Neural progenitor cell (in vitro differentiated cells): ENCODE measurements at regions not wholly inside any gene's neighbourhood (a gene's known extent, or its start where the extent isn't known, plus 50 kb on each side); places are given as distances from the start of the nearest gene placed in this dataset.
"Not testable (repeated sequence)": the region's sequence is repeated elsewhere in the genome, so short reads cannot be mapped to it uniquely, and the experiment has no call there.

Experiments
- DNase-seq: peaks from one replicate; pipeline ENCODE4 v3.0.0-alpha.2; 2016; ENCODE audit warnings: low spot score
- H2AFZ ChIP-seq: fragments of 200-600 bp; sonication (generic); replicated peaks from 2 replicates; pipeline ENCODE4 v1.6.1; 2016; ENCODE audit warnings: antibody characterized with exemption
- H3F3A ChIP-seq: fragments of 200-600 bp; sonication (generic); 2 replicates; pipeline ENCODE4 v1.6.1; 2016; ENCODE audit warnings: antibody characterized with exemption, low read depth
- H3K27ac ChIP-seq: fragments of 200-600 bp; sonication (generic); 2 replicates; pipeline ENCODE4 v1.5.1; 2016; ENCODE audit warnings: mild to moderate bottlenecking
- H3K27me3 ChIP-seq: fragments of 200-600 bp; sonication (generic); 2 replicates; pipeline ENCODE4 v1.6.1; 2016; ENCODE audit warnings: mild to moderate bottlenecking, moderate library complexity
- H3K36me3 ChIP-seq: fragments of 200-600 bp; sonication (generic); 2 replicates; pipeline ENCODE4 v1.5.1; 2016
- H3K4me1 ChIP-seq: fragments of 200-600 bp; sonication (generic); 2 replicates; pipeline ENCODE4 v1.6.1; 2016; ENCODE audit warnings: mixed run types
- H3K4me2 ChIP-seq: fragments of 200-600 bp; sonication (generic); 2 replicates; pipeline ENCODE4 v1.6.1; 2016
- H3K4me3 ChIP-seq: fragments of 200-600 bp; sonication (generic); 2 replicates; pipeline ENCODE4 v1.5.1; 2016
- H3K79me2 ChIP-seq: fragments of 200-600 bp; sonication (generic); 2 replicates; pipeline ENCODE4 v1.6.1; 2016; ENCODE audit warnings: low read depth
- H3K9ac ChIP-seq: fragments of 200-600 bp; sonication (generic); 2 replicates; pipeline ENCODE4 v1.6.1; 2016
- H3K9me3 ChIP-seq: fragments of 200-600 bp; sonication (generic); 2 replicates; pipeline ENCODE4 v1.5.1; 2016; ENCODE audit warnings: low read depth
- H4K20me1 ChIP-seq: fragments of 200-600 bp; sonication (generic); 2 replicates; pipeline ENCODE4 v1.6.1; 2016; ENCODE audit warnings: low read depth
- H3K27ac Mint-ChIP-seq: 3 replicates; pipeline ENCODE4 v1.8.0; 2021; ENCODE audit warnings: mixed read lengths
- H3K27me3 Mint-ChIP-seq: 2 replicates; pipeline ENCODE4 v1.8.0; 2022; ENCODE audit warnings: low read depth, mild to moderate bottlenecking, inconsistent platforms, moderate library complexity, mixed read lengths; ENCODE audit not compliant: insufficient read depth
- H3K36me3 Mint-ChIP-seq: 3 replicates; pipeline ENCODE4 v1.8.0; 2021; ENCODE audit warnings: mixed read lengths
- H3K4me1 Mint-ChIP-seq: 3 replicates; pipeline ENCODE4 v1.8.0; 2021; ENCODE audit warnings: mixed read lengths
- H3K4me3 Mint-ChIP-seq: 3 replicates; pipeline ENCODE4 v1.8.0; 2021; ENCODE audit warnings: mild to moderate bottlenecking, moderate library complexity, mixed read lengths
- H3K9me3 Mint-ChIP-seq: 3 replicates; pipeline ENCODE4 v1.8.0; 2020; ENCODE audit warnings: mixed read lengths
- CTCF ChIP-seq: fragments of 200-600 bp; sonication (generic); IDR thresholded peaks from 2 replicates; pipeline ENCODE4 v1.5.1; 2017; ENCODE audit warnings: antibody characterized with exemption, mild to moderate bottlenecking
- EZH2 ChIP-seq: fragments of 200-600 bp; sonication (generic); IDR thresholded peaks from 2 replicates; pipeline ENCODE4 v1.6.1; 2017; ENCODE audit warnings: antibody characterized with exemption, mild to moderate bottlenecking, moderate library complexity
- EZH2phosphoT487 ChIP-seq: fragments of 200-600 bp; sonication (generic); IDR thresholded peaks from 2 replicates; pipeline ENCODE4 v1.6.1; 2017; ENCODE audit warnings: antibody characterized with exemption

- Histone ChIP-seq H3K27ac (no peak overlapping the region), H3K4me3 (no peak overlapping the region), H3K9me3 (no peaks in the 10 kb centered on the region), H4K20me1 (no peaks in the 10 kb centered on the region), H3K9ac (no peak overlapping the region), H3K27me3 (no peaks in the 10 kb centered on the region), H2AFZ (no peak overlapping the region), H3K4me1 (peaks cover 8% of the 10 kb centered on the region), H3K79me2 (no peaks in the 10 kb centered on the region), H3K4me2 (no peak overlapping the region), H3F3A (peaks cover 24% of the 10 kb centered on the region), H3K36me3 (no peaks in the 10 kb centered on the region)
- DNase-seq: no peak
- Mint-ChIP-seq H3K9me3 (peaks cover 11% of the 10 kb centered on the region), H3K4me3 (no peak overlapping the region), H3K27me3 (peaks cover 10% of the 10 kb centered on the region), H3K27ac (no peak overlapping the region), H3K36me3 (no peaks in the 10 kb centered on the region), H3K4me1 (peaks cover 11% of the 10 kb centered on the region)
- TF ChIP-seq EZH2phosphoT487 (no peak), CTCF (no peak), EZH2 (no peak)
These were observed 266.6 kb downstream of the MID1IP1 start for GRCh38 chrX:39067866-39068265.

- H3K9me3 ChIP-seq, H3K9ac ChIP-seq, H3K4me3 Mint-ChIP-seq, H3K4me1 ChIP-seq, H2AFZ ChIP-seq, H3K36me3 ChIP-seq, H3K27ac ChIP-seq, H3K27ac Mint-ChIP-seq, H3K79me2 ChIP-seq, H4K20me1 ChIP-seq, H3K4me2 ChIP-seq, H3K4me3 ChIP-seq, H3K36me3 Mint-ChIP-seq, H3K27me3 ChIP-seq, DNase-seq, H3K9me3 Mint-ChIP-seq: not testable (repeated sequence)
- peaks cover 24% of the 10 kb centered on the region for H3F3A ChIP-seq
- peaks cover 11% of the 10 kb centered on the region for H3K4me1 Mint-ChIP-seq
- H3K27me3 Mint-ChIP-seq: peaks cover 10% of the 10 kb centered on the region
These were observed 267.4 kb downstream of the MID1IP1 start for GRCh38 chrX:39068634-39069033.

- Histone ChIP-seq H3K27ac (no peak overlapping the region), H3K9me3 (no peaks in the 10 kb centered on the region), H3K4me3 (no peak overlapping the region), H3K4me2 (no peak overlapping the region), H3K27me3 (no peaks in the 10 kb centered on the region), H2AFZ (no peak overlapping the region), H4K20me1 (no peaks in the 10 kb centered on the region), H3F3A (peaks cover 17% of the 10 kb centered on the region), H3K4me1 (peaks cover 5% of the 10 kb centered on the region), H3K36me3 (no peaks in the 10 kb centered on the region), H3K79me2 (no peaks in the 10 kb centered on the region), H3K9ac (no peak overlapping the region)
- Mint-ChIP-seq H3K27me3 (peaks cover 6% of the 10 kb centered on the region), H3K4me3 (no peak overlapping the region), H3K4me1 (peaks cover 10% of the 10 kb centered on the region), H3K27ac (no peak overlapping the region), H3K36me3 (no peaks in the 10 kb centered on the region), H3K9me3 (peaks cover 10% of the 10 kb centered on the region)
- TF ChIP-seq CTCF: no peak
- no peak for TF ChIP-seq EZH2phosphoT487
- TF ChIP-seq EZH2: no peak
- no peak for DNase-seq
These were observed 268.8 kb downstream of the MID1IP1 start for GRCh38 chrX:39070009-39070408.

- H3K27me3 ChIP-seq: no peaks in the 10 kb centered on the region
- H3K9ac ChIP-seq: no peak overlapping the region
- H3F3A ChIP-seq: no peaks in the 10 kb centered on the region
- no peaks in the 10 kb centered on the region for H4K20me1 ChIP-seq
- H3K36me3 ChIP-seq: no peaks in the 10 kb centered on the region
- H3K27me3 Mint-ChIP-seq: peaks cover 6% of the 10 kb centered on the region
- no peaks in the 10 kb centered on the region for H3K79me2 ChIP-seq
- H3K4me3 Mint-ChIP-seq: no peak overlapping the region
- no peak overlapping the region for H3K27ac ChIP-seq
- no peak overlapping the region for H2AFZ ChIP-seq
- H3K4me3 ChIP-seq: no peak overlapping the region
- no peak for DNase-seq
- H3K36me3 Mint-ChIP-seq: no peaks in the 10 kb centered on the region
- H3K4me1 ChIP-seq: no peaks in the 10 kb centered on the region
- no peak for TF ChIP-seq EZH2
- TF ChIP-seq CTCF: no peak
- no peak for TF ChIP-seq EZH2phosphoT487
- H3K27ac Mint-ChIP-seq: no peak overlapping the region
- no peaks in the 10 kb centered on the region for H3K4me1 Mint-ChIP-seq
- peaks cover 10% of the 10 kb centered on the region for H3K9me3 Mint-ChIP-seq
- H3K4me2 ChIP-seq: no peak overlapping the region
- H3K9me3 ChIP-seq: no peaks in the 10 kb centered on the region
These were observed 271.9 kb downstream of the MID1IP1 start for GRCh38 chrX:39073131-39073530.
